GM18858 (cell line): ENCODE measurements at regions not wholly inside any gene's neighbourhood (a gene's known extent, or its start where the extent isn't known, plus 50 kb on each side); places are given as distances from the start of the nearest gene placed in this dataset.

Experiments used
- ATAC-seq: cut with Tn5 transposase; IDR thresholded peaks from one replicate; pipeline ENCODE4 v1.9.1; 2021; ENCODE audit not compliant: unreplicated experiment

DNA sequence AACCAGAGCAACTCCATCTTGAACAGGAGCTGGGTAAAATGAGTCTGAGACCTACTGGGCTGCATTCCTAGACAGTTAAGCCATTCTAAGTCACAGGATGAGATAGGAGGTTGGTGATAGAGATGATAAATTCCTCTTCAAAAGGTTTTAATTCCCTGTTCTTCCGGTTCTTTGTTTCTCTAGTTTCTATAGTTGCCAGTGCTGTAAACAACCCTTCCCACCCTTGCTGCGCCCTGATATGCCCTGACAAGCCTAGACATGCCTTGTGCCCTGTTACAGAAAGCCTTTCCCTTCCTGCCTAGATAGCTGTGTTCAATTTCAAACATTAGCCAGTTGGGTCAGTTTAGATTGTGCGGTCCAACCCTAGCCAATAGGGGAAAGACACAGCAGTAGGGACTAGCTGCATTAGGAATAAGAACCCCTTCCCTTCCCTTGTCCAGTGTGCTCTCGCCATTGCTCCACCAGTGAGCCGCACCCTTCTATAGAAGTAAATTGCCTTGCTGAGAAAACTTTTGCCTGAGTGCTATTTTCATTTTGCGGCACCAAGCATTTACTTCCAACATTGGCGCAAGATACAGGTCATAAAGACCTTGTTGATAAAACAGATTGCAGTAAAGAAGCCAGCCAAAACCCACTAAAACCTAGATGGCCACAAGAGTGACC lies 52.5 kb upstream of the CCN2 start:
- ATAC-seq: no peak
